ENCODE measurements at regions not wholly inside any gene's neighbourhood (a gene's known extent, or its start where the extent isn't known, plus 50 kb on each side); places are given as distances from the start of the nearest gene placed in this dataset.

DNA sequence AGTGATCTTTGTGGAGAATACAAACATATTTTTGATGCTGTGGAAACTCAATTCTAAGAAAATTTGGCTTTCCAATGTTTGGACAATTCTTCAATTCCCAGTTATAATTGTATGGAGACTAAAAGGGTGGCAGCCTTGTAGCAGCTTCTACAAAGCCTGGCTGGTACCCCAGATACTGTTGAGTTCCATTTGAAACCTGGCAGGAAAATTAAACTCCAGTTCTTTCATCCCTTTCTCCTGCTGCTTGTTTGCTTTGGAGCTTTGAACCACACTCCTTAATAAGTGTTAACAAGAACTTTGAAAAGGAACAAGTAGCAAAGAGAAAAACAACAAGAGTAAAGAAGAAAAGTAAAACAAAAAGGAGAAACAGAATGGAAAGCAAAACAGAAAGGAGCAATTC lies 172.6 kb upstream of the ADAMTS5 start:
- Mint-ChIP-seq H3K27ac (no peak overlapping the region), H3K9me3 (no peaks in the 10 kb centered on the region), H3K27me3 (ENCODE audit: low read depth, poor library complexity) (no peaks in the 10 kb centered on the region), H3K4me3 (no peak overlapping the region), H3K36me3 (ENCODE audit: low read depth) (no peaks in the 10 kb centered on the region), H3K4me1 (no peaks in the 10 kb centered on the region)
- TF ChIP-seq, protein P1, sequence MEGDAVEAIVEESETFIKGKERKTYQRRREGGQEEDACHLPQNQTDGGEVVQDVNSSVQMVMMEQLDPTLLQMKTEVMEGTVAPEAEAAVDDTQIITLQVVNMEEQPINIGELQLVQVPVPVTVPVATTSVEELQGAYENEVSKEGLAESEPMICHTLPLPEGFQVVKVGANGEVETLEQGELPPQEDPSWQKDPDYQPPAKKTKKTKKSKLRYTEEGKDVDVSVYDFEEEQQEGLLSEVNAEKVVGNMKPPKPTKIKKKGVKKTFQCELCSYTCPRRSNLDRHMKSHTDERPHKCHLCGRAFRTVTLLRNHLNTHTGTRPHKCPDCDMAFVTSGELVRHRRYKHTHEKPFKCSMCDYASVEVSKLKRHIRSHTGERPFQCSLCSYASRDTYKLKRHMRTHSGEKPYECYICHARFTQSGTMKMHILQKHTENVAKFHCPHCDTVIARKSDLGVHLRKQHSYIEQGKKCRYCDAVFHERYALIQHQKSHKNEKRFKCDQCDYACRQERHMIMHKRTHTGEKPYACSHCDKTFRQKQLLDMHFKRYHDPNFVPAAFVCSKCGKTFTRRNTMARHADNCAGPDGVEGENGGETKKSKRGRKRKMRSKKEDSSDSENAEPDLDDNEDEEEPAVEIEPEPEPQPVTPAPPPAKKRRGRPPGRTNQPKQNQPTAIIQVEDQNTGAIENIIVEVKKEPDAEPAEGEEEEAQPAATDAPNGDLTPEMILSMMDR (IDR thresholded peaks at IDR 0.05): no peak
- DNase-seq: no peak

DNA sequence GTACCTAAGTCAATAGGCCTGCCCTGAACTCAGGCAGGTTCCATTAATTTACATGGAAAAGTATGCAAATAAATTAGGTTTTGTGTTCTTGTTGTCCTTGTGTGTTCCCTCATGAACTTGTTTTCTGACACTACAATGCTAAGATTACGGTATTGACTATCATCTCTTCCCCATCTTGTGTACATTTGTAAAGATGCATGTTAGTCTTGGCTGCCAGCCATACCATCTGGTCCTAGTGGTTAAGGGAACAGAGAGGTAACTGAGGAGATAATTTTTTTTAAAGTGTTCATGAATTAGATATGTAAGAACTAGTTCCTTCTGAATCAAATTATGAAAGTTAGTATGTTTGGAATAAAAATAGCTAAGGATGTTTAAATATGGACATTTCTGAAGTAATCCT lies 167.6 kb upstream of the ADAMTS5 start:
- H3K4me3 Mint-ChIP-seq: no peak overlapping the region
- TF ChIP-seq, protein P1 (IDR thresholded peaks at IDR 0.05): no peak
- DNase-seq: no peak
- H3K36me3 Mint-ChIP-seq (ENCODE audit: low read depth): no peaks in the 10 kb centered on the region
- H3K27me3 Mint-ChIP-seq (ENCODE audit: low read depth, poor library complexity): no peaks in the 10 kb centered on the region
- peaks cover 7% of the 10 kb centered on the region for H3K4me1 Mint-ChIP-seq
- no peak overlapping the region for H3K27ac Mint-ChIP-seq
- no peaks in the 10 kb centered on the region for H3K9me3 Mint-ChIP-seq

DNA sequence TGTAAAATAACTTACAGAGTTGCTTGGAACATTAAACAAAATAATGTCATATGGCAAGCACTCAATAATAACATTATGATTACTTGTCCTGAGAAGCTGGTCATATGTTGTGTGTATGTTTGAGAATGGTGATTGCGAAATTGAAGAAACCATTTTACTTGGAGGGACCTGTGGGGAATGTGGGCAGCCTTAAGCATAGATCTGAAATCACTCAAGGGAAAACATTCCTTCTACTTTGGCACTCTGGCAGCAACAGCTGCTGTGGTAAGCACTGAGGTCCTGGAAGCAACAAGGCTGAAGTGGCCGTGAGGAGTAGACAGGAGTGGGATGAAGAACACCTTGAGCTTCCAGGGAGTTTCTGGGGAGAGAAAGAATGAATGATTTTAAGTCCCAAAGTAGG lies 165.4 kb upstream of the ADAMTS5 start:
- Mint-ChIP-seq H3K4me3 (no peak overlapping the region), H3K4me1 (peaks cover 7% of the 10 kb centered on the region), H3K9me3 (no peaks in the 10 kb centered on the region), H3K27ac (no peak overlapping the region), H3K27me3 (ENCODE audit: low read depth, poor library complexity) (no peaks in the 10 kb centered on the region), H3K36me3 (ENCODE audit: low read depth) (no peaks in the 10 kb centered on the region)
- DNase-seq: no peak
- TF ChIP-seq, protein P1 (IDR thresholded peaks at IDR 0.05): no peak

DNA sequence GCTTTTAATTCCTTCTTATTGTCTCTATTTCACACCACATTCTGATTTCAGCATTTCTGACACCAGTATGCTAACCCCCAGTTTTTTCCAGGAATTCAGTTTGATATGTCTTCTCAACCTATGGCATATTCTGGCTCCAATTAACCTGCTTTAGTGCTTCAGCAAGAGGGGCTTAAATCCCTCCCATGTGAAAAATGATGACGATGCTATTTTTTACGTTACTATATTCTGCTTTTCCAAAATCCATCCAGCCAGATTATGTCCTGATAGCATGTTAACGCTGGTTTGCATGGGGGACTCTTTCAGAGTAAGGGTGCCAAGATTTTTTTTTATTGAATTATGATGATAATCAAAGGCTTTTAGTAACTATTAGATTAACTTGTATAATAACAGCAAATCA lies 163.3 kb upstream of the ADAMTS5 start:
- Mint-ChIP-seq H3K27me3 (ENCODE audit: low read depth, poor library complexity) (no peaks in the 10 kb centered on the region), H3K27ac (no peak overlapping the region), H3K4me1 (peaks cover 7% of the 10 kb centered on the region), H3K9me3 (no peaks in the 10 kb centered on the region), H3K36me3 (ENCODE audit: low read depth) (no peaks in the 10 kb centered on the region), H3K4me3 (no peak overlapping the region)
- DNase-seq: no peak
- TF ChIP-seq, protein P1 (IDR thresholded peaks at IDR 0.05): no peak

DNA sequence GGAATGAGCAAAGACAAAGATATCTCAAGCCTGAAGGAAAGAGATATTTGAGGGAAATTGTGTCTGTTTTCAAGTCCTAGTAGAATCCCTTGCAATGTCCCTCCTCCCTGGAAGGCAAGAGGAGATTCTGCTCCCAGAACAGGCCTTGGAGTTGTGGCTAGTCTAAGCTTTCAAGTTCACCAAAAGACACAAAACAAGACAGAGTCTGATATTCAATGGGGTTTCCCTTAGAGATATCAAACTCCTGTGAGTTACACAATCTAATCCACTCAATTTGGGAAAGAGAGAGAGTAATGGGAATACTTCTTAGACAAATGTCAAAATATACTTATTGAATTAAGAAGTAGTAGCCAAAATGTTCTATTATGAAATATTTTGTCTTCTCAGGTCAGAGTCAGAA lies 162.8 kb upstream of the ADAMTS5 start:
- Mint-ChIP-seq H3K9me3 (no peaks in the 10 kb centered on the region), H3K27ac (no peak overlapping the region), H3K36me3 (ENCODE audit: low read depth) (no peaks in the 10 kb centered on the region), H3K4me3 (no peak overlapping the region), H3K4me1 (peaks cover 7% of the 10 kb centered on the region), H3K27me3 (ENCODE audit: low read depth, poor library complexity) (no peaks in the 10 kb centered on the region)
- TF ChIP-seq, protein P1 (IDR thresholded peaks at IDR 0.05): no peak
- DNase-seq: no peak

DNA sequence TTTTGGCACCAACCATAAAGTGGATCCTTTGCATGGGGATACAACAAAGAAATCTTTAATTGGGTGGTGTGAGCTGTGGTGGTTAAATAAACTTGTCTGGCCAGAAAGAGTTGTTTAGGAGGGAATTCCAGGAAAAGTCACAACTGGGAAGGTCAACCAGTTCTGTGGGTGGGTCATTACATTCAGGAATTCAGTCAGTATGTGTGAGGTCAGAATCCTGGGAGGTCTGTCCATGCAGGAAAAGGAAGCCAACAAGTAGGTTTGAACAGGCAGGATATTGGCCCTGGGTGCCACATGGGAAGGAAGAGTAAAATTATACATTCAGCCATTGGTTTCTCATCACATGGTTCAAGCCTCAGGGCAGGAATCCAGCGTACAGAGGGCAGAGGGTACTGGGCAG lies 162.3 kb upstream of the ADAMTS5 start:
- TF ChIP-seq, protein P1 (IDR thresholded peaks at IDR 0.05): no peak
- H3K9me3 Mint-ChIP-seq: no peaks in the 10 kb centered on the region
- DNase-seq: no peak
- no peaks in the 10 kb centered on the region for H3K36me3 Mint-ChIP-seq (ENCODE audit: low read depth)
- H3K4me1 Mint-ChIP-seq: peaks cover 7% of the 10 kb centered on the region
- no peaks in the 10 kb centered on the region for H3K27me3 Mint-ChIP-seq (ENCODE audit: low read depth, poor library complexity)
- H3K27ac Mint-ChIP-seq: no peak overlapping the region
- no peak overlapping the region for H3K4me3 Mint-ChIP-seq

All from nephron progenitor cell (in vitro differentiated cells).